Sigmoid colon (tissue), 6 donors: ENCODE measurements at regions not wholly inside any gene's neighbourhood (a gene's known extent, or its start where the extent isn't known, plus 50 kb on each side); places are given as distances from the start of the nearest gene placed in this dataset.

ENCODE experiments used
- DNase-seq: peaks from one replicate; pipeline ENCODE4 v3.0.0-alpha.2; 2019
- H3K27ac ChIP-seq, 4 donors: fragments of 200-600 bp; sonication (generic); one replicate each; pipeline ENCODE4 v1.5.1; 2016 to 2019; ENCODE audit warnings: mild to moderate bottlenecking in 1 of 4
- H3K27me3 ChIP-seq, 3 donors: fragments of 200-600 bp; sonication (generic); one replicate each; pipeline ENCODE4 v1.5.1; 2019; ENCODE audit warnings: mild to moderate bottlenecking in 1 of 3
- H3K36me3 ChIP-seq, 4 donors: fragments of 200-600 bp; sonication (generic); one replicate each; pipeline ENCODE4 v1.5.1; 2016 to 2019
- H3K4me1 ChIP-seq, 4 donors: fragments of 200-600 bp; sonication (generic); one replicate each; pipeline ENCODE4 v1.5.1; 2017 to 2019
- H3K4me3 ChIP-seq, 4 donors: fragments of 200-600 bp; sonication (generic); one replicate each; pipeline ENCODE4 v1.5.1; 2017 to 2019; ENCODE audit warnings: mild to moderate bottlenecking in 2 of 4, moderate library complexity in 1 of 4
- H3K9me3 ChIP-seq, 4 donors: fragments of 200-600 bp in 3 of 4; sonication (generic) in 3 of 4; one replicate each; pipeline versions ENCODE4 v1.5.1 to v1.6.1; 2013 to 2019
- CTCF ChIP-seq, 4 experiments: fragments of 450-650 bp in 3 of 4; fragments of 200-600 bp in 1 of 4; IDR thresholded peaks; one replicate each; pipeline ENCODE4 v1.5.1; 2016 to 2019; ENCODE audit warnings: antibody characterized with exemption in 4 of 4, mild to moderate bottlenecking in 3 of 4, moderate library complexity in 2 of 4
- EP300 ChIP-seq, 4 donors: sonication (generic); formaldehyde crosslinking; IDR thresholded peaks; one replicate each; pipeline ENCODE4 v1.6.1; 2017; ENCODE audit warnings: antibody characterized with exemption in 4 of 4
- POLR2A ChIP-seq, 2 donors: fragments of 450-650 bp; IDR thresholded peaks; one replicate each; pipeline ENCODE4 v1.6.1; 2016; ENCODE audit warnings: antibody characterized with exemption in 2 of 2, mild to moderate bottlenecking in 2 of 2, moderate library complexity in 2 of 2
- POLR2AphosphoS5 ChIP-seq, 4 donors: sonication (generic); formaldehyde crosslinking; IDR thresholded peaks; one replicate each; pipeline ENCODE4 v1.6.1; 2017; ENCODE audit warnings: antibody characterized with exemption in 4 of 4
- WGBS, 2 donors: extraction: QIAGEN DNeasy Blood & Tissue Kit; methylation state at CpG; one replicate each; pipeline ENCODE4 v1.1.7; 2013; 5-methylcytosine and 5-hydroxymethylcytosine counted together
- intact Hi-C: fragments of 100-400 bp; cut with DNase I; formaldehyde crosslinking; loops from one replicate; pipeline ENCODE4 v1.15.1; 2023
- donor health status: healthy with polysubstance abuse.
- donor health status: healthy.

- DNase-seq: no peak
- Histone ChIP-seq H3K27me3 (no peaks in the 10 kb centered on the region), H3K27ac (no peak overlapping the region), H3K4me3 (no peak overlapping the region), H3K9me3 (no peaks in the 10 kb centered on the region), H3K36me3 (no peaks in the 10 kb centered on the region), H3K4me1 (peaks cover 0 to 48% (median 32%) of the 10 kb centered on the region in 4 donors)
- WGBS, 2 donors: 76 to 89% methylated on average over 5 of the region's 5 CpGs
- TF ChIP-seq POLR2AphosphoS5 (IDR thresholded peaks at IDR 0.05): no peak
- no peak for TF ChIP-seq CTCF (IDR thresholded peaks at IDR 0.05)
- no peak for TF ChIP-seq POLR2A (IDR thresholded peaks at IDR 0.05)
- TF ChIP-seq EP300 (IDR thresholded peaks at IDR 0.05): no peak
- intact Hi-C loops: loop anchor here (5.0 kb wide), 1 partner anchor 944 kb away; no protein-coding TSS in a partner anchor
Observed at GRCh38 chr2:217636578-217636977, 366.2 kb downstream of the TNS1 start.

GRCh38 chr2:217634871-217635270, 367.9 kb downstream of the TNS1 start:
- no peak for DNase-seq
- intact Hi-C loops: loop anchor here (5.0 kb wide), 1 partner anchor 943 kb away; no protein-coding TSS in a partner anchor
- H3K9me3 ChIP-seq: no peaks in the 10 kb centered on the region
- H3K36me3 ChIP-seq: no peaks in the 10 kb centered on the region
- H3K27me3 ChIP-seq: no peaks in the 10 kb centered on the region
- 49 to 57% methylated on average over 1 of the region's 1 CpG for WGBS, 2 donors
- no peak overlapping the region for H3K4me3 ChIP-seq
- peaks cover 0 to 60% (median 34%) of the 10 kb centered on the region in 4 donors for H3K4me1 ChIP-seq
- no peak for TF ChIP-seq EP300 (IDR thresholded peaks at IDR 0.05)
- TF ChIP-seq POLR2A (IDR thresholded peaks at IDR 0.05): no peak
- no peak for TF ChIP-seq POLR2AphosphoS5 (IDR thresholded peaks at IDR 0.05)
- TF ChIP-seq CTCF (IDR thresholded peaks at IDR 0.05): no peak
- H3K27ac ChIP-seq: no peak overlapping the region

- peak in 1 of 4 donors; percentile 80 for TF ChIP-seq EP300 (IDR thresholded peaks at IDR 0.05)
- no peak for TF ChIP-seq POLR2A (IDR thresholded peaks at IDR 0.05)
- no peak for TF ChIP-seq CTCF (IDR thresholded peaks at IDR 0.05)
- peak in 3 of 4 donors; percentile 58 to 73 (median 66) for TF ChIP-seq POLR2AphosphoS5 (IDR thresholded peaks at IDR 0.05)
- Histone ChIP-seq H3K4me3 (no peak overlapping the region), H3K9me3 (no peaks in the 10 kb centered on the region), H3K4me1 (peaks cover 0 to 79% (median 43%) of the 10 kb centered on the region in 4 donors), H3K36me3 (no peaks in the 10 kb centered on the region), H3K27ac (peak overlapping the region in 3 of 4 donors; percentile 53 to 92 (median 70)), H3K27me3 (no peaks in the 10 kb centered on the region)
- intact Hi-C loops: no loop called here
- peak; percentile 88 for DNase-seq
- 88 to 90% methylated on average over 1 of the region's 1 CpG for WGBS, 2 donors
Observed at GRCh38 chr2:217632043-217632442, 370.8 kb downstream of the TNS1 start.

- H3K4me3 ChIP-seq: no peak overlapping the region
- peak overlapping the region in 3 of 4 donors; percentile 53 to 92 (median 70) for H3K27ac ChIP-seq
- H3K4me1 ChIP-seq: peaks cover 0 to 88% (median 48%) of the 10 kb centered on the region in 4 donors
- WGBS, 2 donors: 56 to 63% methylated on average over 10 of the region's 10 CpGs
- H3K9me3 ChIP-seq: no peaks in the 10 kb centered on the region
- no peak for TF ChIP-seq EP300 (IDR thresholded peaks at IDR 0.05)
- no peak for TF ChIP-seq POLR2A (IDR thresholded peaks at IDR 0.05)
- TF ChIP-seq POLR2AphosphoS5 (IDR thresholded peaks at IDR 0.05): no peak
- TF ChIP-seq CTCF (IDR thresholded peaks at IDR 0.05): no peak
- no peaks in the 10 kb centered on the region for H3K27me3 ChIP-seq
- no peaks in the 10 kb centered on the region for H3K36me3 ChIP-seq
- intact Hi-C loops: no loop called here
- DNase-seq: no peak
Observed at GRCh38 chr2:217631115-217631514, 371.7 kb downstream of the TNS1 start.

- Histone ChIP-seq H3K9me3 (no peaks in the 10 kb centered on the region), H3K27me3 (no peaks in the 10 kb centered on the region), H3K27ac (peak overlapping the region in 2 of 4 donors; percentile 81 to 92), H3K4me1 (peaks cover 0 to 100% (median 64%) of the 10 kb centered on the region in 4 donors), H3K36me3 (no peaks in the 10 kb centered on the region), H3K4me3 (no peak overlapping the region)
- intact Hi-C loops: no loop called here
- no peak for DNase-seq
- no peak for TF ChIP-seq CTCF (IDR thresholded peaks at IDR 0.05)
- no peak for TF ChIP-seq EP300 (IDR thresholded peaks at IDR 0.05)
- TF ChIP-seq POLR2A (IDR thresholded peaks at IDR 0.05): no peak
- TF ChIP-seq POLR2AphosphoS5 (IDR thresholded peaks at IDR 0.05): no peak
Observed at GRCh38 chr2:217629347-217629746, 373.4 kb downstream of the TNS1 start.
